ENCODE measurements at regions not wholly inside any gene's neighbourhood (a gene's known extent, or its start where the extent isn't known, plus 50 kb on each side); places are given as distances from the start of the nearest gene placed in this dataset.

- H3K36me3 ChIP-seq (ENCODE audit: control insufficient read depth in 3 of 3, insufficient read depth in 2 of 3, low read depth in 1 of 3, low read length in 3 of 3), result no peaks in the 10 kb centered on the region
- no peak for FAIRE-seq
- DNase-seq, result no peak
- no peak overlapping the region for H3K4me3 ChIP-seq (ENCODE audit: low read depth in 1 of 3, low read length in 3 of 3)
- WGBS, 3 donors, result 7 to 51% (median 31%) methylated on average over 3 of the region's 3 CpGs
- H3K4me1 ChIP-seq (ENCODE audit: control insufficient read depth in 3 of 3, insufficient read depth in 2 of 3, low read depth in 1 of 3, low read length in 2 of 3), result peaks cover 0 to 5% (median 2%) of the 10 kb centered on the region in 3 donors
- H3K27ac ChIP-seq (ENCODE audit: low read depth in 1 of 3, low read length in 2 of 3), result no peak overlapping the region
- no peaks in the 10 kb centered on the region for H3K27me3 ChIP-seq (ENCODE audit: control insufficient read depth in 3 of 3, insufficient read depth in 3 of 3, low read length in 3 of 3)
- peaks cover 0 to 4% of the 10 kb centered on the region in 2 donors for H3K9me3 ChIP-seq (ENCODE audit: control insufficient read depth in 2 of 2, insufficient read depth in 1 of 2, low read depth in 1 of 2, low read length in 1 of 2)
Observed at GRCh38 chr3:61439122-61439458, 122.3 kb upstream of the PTPRG start.

DNA sequence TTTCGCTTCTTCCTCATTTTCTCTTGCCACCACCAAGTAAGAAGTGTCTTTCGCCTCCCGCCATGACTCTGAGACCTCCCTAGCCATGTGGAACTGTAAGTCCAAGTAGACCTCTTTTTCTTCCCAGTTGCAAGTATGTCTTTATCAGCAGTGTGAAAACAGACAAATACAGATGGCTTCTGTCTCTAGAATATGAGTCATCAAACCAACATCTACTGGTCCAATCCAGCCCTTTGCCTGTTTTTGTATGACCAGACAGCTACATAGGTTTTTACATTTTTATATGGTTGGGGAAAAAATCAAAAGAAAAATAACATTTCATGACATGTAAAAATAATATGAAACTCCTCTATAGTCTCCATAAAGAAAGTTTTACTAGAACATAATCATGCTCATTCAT is 118.7 kb upstream of the PTPRG start:
- DNase-seq (no peak), FAIRE-seq (no peak)
- Histone ChIP-seq H3K4me1 (ENCODE audit: control insufficient read depth in 3 of 3, insufficient read depth in 2 of 3, low read depth in 1 of 3, low read length in 2 of 3) (peaks cover 0 to 5% (median 2%) of the 10 kb centered on the region in 3 donors), H3K9me3 (ENCODE audit: control insufficient read depth in 2 of 2, insufficient read depth in 1 of 2, low read depth in 1 of 2, low read length in 1 of 2) (no peaks in the 10 kb centered on the region), H3K4me3 (ENCODE audit: low read depth in 1 of 3, low read length in 3 of 3) (no peak overlapping the region), H3K27me3 (ENCODE audit: control insufficient read depth in 3 of 3, insufficient read depth in 3 of 3, low read length in 3 of 3) (no peaks in the 10 kb centered on the region), H3K27ac (ENCODE audit: low read depth in 1 of 3, low read length in 2 of 3) (no peak overlapping the region), H3K36me3 (ENCODE audit: control insufficient read depth in 3 of 3, insufficient read depth in 2 of 3, low read depth in 1 of 3, low read length in 3 of 3) (no peaks in the 10 kb centered on the region)
- WGBS, 3 donors, result 89 to 100% (median 97%) methylated on average over 3 of the region's 3 CpGs

- FAIRE-seq (no peak), DNase-seq (no peak)
- H3K4me3 ChIP-seq (ENCODE audit: low read depth in 1 of 3, low read length in 3 of 3), result no peak overlapping the region
- H3K9me3 ChIP-seq (ENCODE audit: control insufficient read depth in 2 of 2, insufficient read depth in 1 of 2, low read depth in 1 of 2, low read length in 1 of 2), result no peaks in the 10 kb centered on the region
- no peak overlapping the region for H3K27ac ChIP-seq (ENCODE audit: low read depth in 1 of 3, low read length in 2 of 3)
- H3K27me3 ChIP-seq (ENCODE audit: control insufficient read depth in 3 of 3, insufficient read depth in 3 of 3, low read length in 3 of 3), result no peaks in the 10 kb centered on the region
- no peaks in the 10 kb centered on the region for H3K36me3 ChIP-seq (ENCODE audit: control insufficient read depth in 3 of 3, insufficient read depth in 2 of 3, low read depth in 1 of 3, low read length in 3 of 3)
- H3K4me1 ChIP-seq (ENCODE audit: control insufficient read depth in 3 of 3, insufficient read depth in 2 of 3, low read depth in 1 of 3, low read length in 2 of 3), result peaks cover 0 to 4% (median 3%) of the 10 kb centered on the region in 3 donors
Observed at GRCh38 chr3:61443886-61444285, 117.5 kb upstream of the PTPRG start.

DNA sequence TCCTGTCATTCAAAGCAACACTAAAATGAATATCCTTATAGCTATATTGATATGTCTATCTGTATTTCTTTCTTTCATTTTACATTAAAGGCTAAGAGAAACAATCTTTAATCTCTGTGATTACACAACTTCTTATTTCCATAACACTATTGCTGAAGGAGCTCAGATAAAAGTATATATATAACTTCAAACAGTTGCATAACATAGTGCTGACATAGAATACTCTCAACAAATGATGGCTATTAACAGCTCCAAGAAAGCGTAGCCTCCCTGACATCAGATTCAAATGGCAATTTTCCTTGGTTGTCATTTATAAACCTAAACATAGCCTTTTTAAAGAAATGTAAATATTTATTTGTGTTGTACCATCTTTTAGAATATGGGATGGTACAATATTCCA is 116.6 kb upstream of the PTPRG start:
- DNase-seq (no peak), FAIRE-seq (no peak)
- H3K9me3 ChIP-seq (ENCODE audit: control insufficient read depth in 2 of 2, insufficient read depth in 1 of 2, low read depth in 1 of 2, low read length in 1 of 2), result no peaks in the 10 kb centered on the region
- no peaks in the 10 kb centered on the region for H3K27me3 ChIP-seq (ENCODE audit: control insufficient read depth in 3 of 3, insufficient read depth in 3 of 3, low read length in 3 of 3)
- no peak overlapping the region for H3K27ac ChIP-seq (ENCODE audit: low read depth in 1 of 3, low read length in 2 of 3)
- H3K4me3 ChIP-seq (ENCODE audit: low read depth in 1 of 3, low read length in 3 of 3), result no peak overlapping the region
- peaks cover 0 to 2% (median 0%) of the 10 kb centered on the region in 3 donors for H3K4me1 ChIP-seq (ENCODE audit: control insufficient read depth in 3 of 3, insufficient read depth in 2 of 3, low read depth in 1 of 3, low read length in 2 of 3)
- WGBS, 3 donors, result 89 to 98% (median 95%) methylated on average over 1 of the region's 1 CpG
- no peaks in the 10 kb centered on the region for H3K36me3 ChIP-seq (ENCODE audit: control insufficient read depth in 3 of 3, insufficient read depth in 2 of 3, low read depth in 1 of 3, low read length in 3 of 3)

DNA sequence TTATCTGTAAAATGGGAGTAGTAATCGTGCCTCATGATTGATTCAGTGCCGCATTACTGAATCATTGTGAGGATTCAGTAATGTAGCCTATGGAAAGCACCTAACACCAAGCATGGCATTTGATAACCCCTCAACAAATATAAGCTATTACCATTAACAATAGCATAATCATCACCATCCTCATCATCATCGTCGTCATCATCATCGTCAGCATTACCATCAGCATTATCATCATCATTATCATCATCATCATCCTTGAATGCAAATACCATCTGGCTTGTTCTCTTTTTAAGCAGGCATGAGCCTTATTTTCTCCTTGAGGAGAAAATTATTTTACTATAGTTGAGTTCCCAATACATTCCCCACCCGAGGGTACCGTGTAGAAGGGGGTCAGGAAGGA is 115.4 kb upstream of the PTPRG start:
- no peak for DNase-seq

DNA sequence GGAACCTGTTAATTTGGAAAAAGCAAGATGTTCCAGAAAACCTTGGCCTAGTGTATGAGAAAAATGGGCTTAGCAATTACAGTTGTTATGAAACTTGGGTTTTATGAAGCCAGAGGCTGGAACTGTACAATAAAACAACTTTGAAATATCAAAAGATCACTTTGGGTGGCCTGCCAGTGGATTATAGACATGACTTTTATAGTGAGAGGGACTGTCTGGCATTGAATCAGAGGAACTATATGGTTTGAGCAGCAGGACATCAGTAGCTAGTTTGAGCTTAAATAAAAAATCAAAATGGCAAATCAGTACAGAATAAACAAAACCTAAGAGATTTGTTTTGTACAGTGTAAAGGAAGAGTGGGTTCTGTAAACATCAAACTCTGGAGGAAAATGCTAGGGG is 115.0 kb upstream of the PTPRG start:
- no peaks in the 10 kb centered on the region for H3K27me3 ChIP-seq (ENCODE audit: control insufficient read depth in 3 of 3, insufficient read depth in 3 of 3, low read length in 3 of 3)
- H3K4me1 ChIP-seq (ENCODE audit: control insufficient read depth in 3 of 3, insufficient read depth in 2 of 3, low read depth in 1 of 3, low read length in 2 of 3), result peaks cover 0 to 2% (median 0%) of the 10 kb centered on the region in 3 donors
- DNase-seq (no peak), FAIRE-seq (no peak)
- H3K27ac ChIP-seq (ENCODE audit: low read depth in 1 of 3, low read length in 2 of 3), result no peak overlapping the region
- H3K36me3 ChIP-seq (ENCODE audit: control insufficient read depth in 3 of 3, insufficient read depth in 2 of 3, low read depth in 1 of 3, low read length in 3 of 3), result no peaks in the 10 kb centered on the region
- H3K9me3 ChIP-seq (ENCODE audit: control insufficient read depth in 2 of 2, insufficient read depth in 1 of 2, low read depth in 1 of 2, low read length in 1 of 2), result no peaks in the 10 kb centered on the region
- H3K4me3 ChIP-seq (ENCODE audit: low read depth in 1 of 3, low read length in 3 of 3), result no peak overlapping the region

More for the DNA sequence above, 115.4 kb upstream of the PTPRG start:
- no peaks in the 10 kb centered on the region for H3K27me3 ChIP-seq (ENCODE audit: control insufficient read depth in 3 of 3, insufficient read depth in 3 of 3, low read length in 3 of 3)
- no peaks in the 10 kb centered on the region for H3K9me3 ChIP-seq (ENCODE audit: control insufficient read depth in 2 of 2, insufficient read depth in 1 of 2, low read depth in 1 of 2, low read length in 1 of 2)
- no peak overlapping the region for H3K27ac ChIP-seq (ENCODE audit: low read depth in 1 of 3, low read length in 2 of 3)
- FAIRE-seq, result no peak
- no peaks in the 10 kb centered on the region for H3K36me3 ChIP-seq (ENCODE audit: control insufficient read depth in 3 of 3, insufficient read depth in 2 of 3, low read depth in 1 of 3, low read length in 3 of 3)
- no peak overlapping the region for H3K4me3 ChIP-seq (ENCODE audit: low read depth in 1 of 3, low read length in 3 of 3)
- peaks cover 0 to 2% (median 0%) of the 10 kb centered on the region in 3 donors for H3K4me1 ChIP-seq (ENCODE audit: control insufficient read depth in 3 of 3, insufficient read depth in 2 of 3, low read depth in 1 of 3, low read length in 2 of 3)
- WGBS, 3 donors, result 85 to 89% (median 86%) methylated on average over 7 of the region's 7 CpGs

GRCh38 chr3:61448378-61448777 is 113.0 kb upstream of the PTPRG start:
- Histone ChIP-seq H3K36me3 (ENCODE audit: control insufficient read depth in 3 of 3, insufficient read depth in 2 of 3, low read depth in 1 of 3, low read length in 3 of 3) (no peaks in the 10 kb centered on the region), H3K27me3 (ENCODE audit: control insufficient read depth in 3 of 3, insufficient read depth in 3 of 3, low read length in 3 of 3) (no peaks in the 10 kb centered on the region), H3K9me3 (ENCODE audit: control insufficient read depth in 2 of 2, insufficient read depth in 1 of 2, low read depth in 1 of 2, low read length in 1 of 2) (no peaks in the 10 kb centered on the region), H3K4me3 (ENCODE audit: low read depth in 1 of 3, low read length in 3 of 3) (no peak overlapping the region), H3K27ac (ENCODE audit: low read depth in 1 of 3, low read length in 2 of 3) (no peak overlapping the region), H3K4me1 (ENCODE audit: control insufficient read depth in 3 of 3, insufficient read depth in 2 of 3, low read depth in 1 of 3, low read length in 2 of 3) (peaks cover 0 to 2% (median 0%) of the 10 kb centered on the region in 3 donors)
- 25 to 72% (median 45%) methylated on average over 2 of the region's 2 CpGs for WGBS, 3 donors
- peak in 1 of 2 donors; percentile 31 for DNase-seq
- FAIRE-seq, result no peak

- WGBS, 3 donors, result 41 to 73% (median 47%) methylated on average over 3 of the region's 3 CpGs
- H3K36me3 ChIP-seq (ENCODE audit: control insufficient read depth in 3 of 3, insufficient read depth in 2 of 3, low read depth in 1 of 3, low read length in 3 of 3), result no peaks in the 10 kb centered on the region
- H3K27ac ChIP-seq (ENCODE audit: low read depth in 1 of 3, low read length in 2 of 3), result peak overlapping the region in 1 of 3 donors; percentile 15
- peak; percentile 59 to 66 for DNase-seq
- H3K9me3 ChIP-seq (ENCODE audit: control insufficient read depth in 2 of 2, insufficient read depth in 1 of 2, low read depth in 1 of 2, low read length in 1 of 2), result no peaks in the 10 kb centered on the region
- peaks cover 0 to 2% (median 0%) of the 10 kb centered on the region in 3 donors for H3K4me1 ChIP-seq (ENCODE audit: control insufficient read depth in 3 of 3, insufficient read depth in 2 of 3, low read depth in 1 of 3, low read length in 2 of 3)
- no peak for FAIRE-seq
- no peaks in the 10 kb centered on the region for H3K27me3 ChIP-seq (ENCODE audit: control insufficient read depth in 3 of 3, insufficient read depth in 3 of 3, low read length in 3 of 3)
- no peak overlapping the region for H3K4me3 ChIP-seq (ENCODE audit: low read depth in 1 of 3, low read length in 3 of 3)
Observed at GRCh38 chr3:61449327-61450040, 111.9 kb upstream of the PTPRG start.

GRCh38 chr3:61450866-61451265 is 110.5 kb upstream of the PTPRG start:
- Histone ChIP-seq H3K4me3 (ENCODE audit: low read depth in 1 of 3, low read length in 3 of 3) (no peak overlapping the region), H3K9me3 (ENCODE audit: control insufficient read depth in 2 of 2, insufficient read depth in 1 of 2, low read depth in 1 of 2, low read length in 1 of 2) (no peaks in the 10 kb centered on the region), H3K4me1 (ENCODE audit: control insufficient read depth in 3 of 3, insufficient read depth in 2 of 3, low read depth in 1 of 3, low read length in 2 of 3) (peaks cover 0 to 2% (median 0%) of the 10 kb centered on the region in 3 donors), H3K27ac (ENCODE audit: low read depth in 1 of 3, low read length in 2 of 3) (no peak overlapping the region), H3K27me3 (ENCODE audit: control insufficient read depth in 3 of 3, insufficient read depth in 3 of 3, low read length in 3 of 3) (no peaks in the 10 kb centered on the region), H3K36me3 (ENCODE audit: control insufficient read depth in 3 of 3, insufficient read depth in 2 of 3, low read depth in 1 of 3, low read length in 3 of 3) (no peaks in the 10 kb centered on the region)
- no peak for FAIRE-seq
- DNase-seq, result no peak
- WGBS, 3 donors, result 41 to 79% (median 71%) methylated on average over 2 of the region's 2 CpGs
